GM12878 (cell line): ENCODE measurements at regions not wholly inside any gene's neighbourhood (a gene's known extent, or its start where the extent isn't known, plus 50 kb on each side); places are given as distances from the start of the nearest gene placed in this dataset.

Experiments used
- ATAC-seq: fragments of 200-7000 bp; cut with Tn5 transposase; 3 replicates; pipeline ENCODE4 v1.9.1; 2020; ENCODE audit warnings: mild to moderate bottlenecking, moderate library complexity
- BruUV-seq: library from RNA; stranded (reverse); fragments of 400-500 nt; replicated peaks from 2 replicates; lab custom pipeline; 2021; lab: Mats Ljungman, UMichigan
- CTCF ChIA-PET: fragments of 300-600 bp; sonication (Branson Sonifier 250); formaldehyde crosslinking; extraction: SDS; loops from one replicate; lab custom pipeline; 2021; ENCODE audit warnings: inconsistent platforms; lab: Yijun Ruan, JAX
- POLR2A ChIA-PET: fragments of 350-600 bp; formaldehyde crosslinking; extraction: SDS; loops from one replicate; lab custom pipeline; 2021; ENCODE audit warnings: inconsistent platforms; lab: Charles Lee
- RAD21 ChIA-PET: fragments of 300-600 bp; sonication (Branson Sonifier 250); formaldehyde crosslinking; loops from one replicate; lab custom pipeline; 2023; ENCODE audit warnings: antibody characterized with exemption; ENCODE audit not compliant: unreplicated experiment; lab: Charles Lee
- SMC1A ChIA-PET: fragments of 300-600 bp; sonication (Branson Sonifier 250); formaldehyde crosslinking; loops from one replicate; lab custom pipeline; 2023; ENCODE audit not compliant: unreplicated experiment, uncharacterized antibody; lab: Charles Lee
- DNase-seq: peaks from one replicate; pipeline ENCODE4 v3.0.0-alpha.2; 2011; ENCODE audit warnings: low read depth, low spot score
- FAIRE-seq: peaks from 3 replicates; lab custom pipeline; 2011; peaks lifted over from hg19 to GRCh38; lab: Jason Lieb, UNC
- H2AFZ ChIP-seq: 2 replicates; pipeline ENCODE4 v1.6.0; 2011; ENCODE audit warnings: low read depth, low read length, control low read depth; ENCODE audit not compliant: control insufficient read depth
- H3K27ac ChIP-seq: 2 replicates; pipeline ENCODE4 v1.5.1; 2011; ENCODE audit warnings: control low read depth; ENCODE audit not compliant: control insufficient read depth, insufficient read depth
- H3K27me3 ChIP-seq, 2 experiments: replicated peaks in 1 of 2; 2 replicates each; pipeline versions ENCODE4 v1.6.0 to v1.6.1; 2011; ENCODE audit warnings: low read length in 1 of 2; ENCODE audit not compliant: control insufficient read depth in 2 of 2, insufficient read depth in 2 of 2
- H3K36me3 ChIP-seq, 2 experiments: 2 replicates each; pipeline ENCODE4 v1.5.1; 2011; ENCODE audit warnings: low read length in 1 of 2; ENCODE audit not compliant: control insufficient read depth in 2 of 2, insufficient read depth in 2 of 2
- H3K4me1 ChIP-seq: 2 replicates; pipeline ENCODE4 v1.6.1; 2011; ENCODE audit warnings: mild to moderate bottlenecking, low read length, moderate library complexity, mixed read lengths; ENCODE audit not compliant: control insufficient read depth, insufficient read depth
- H3K4me2 ChIP-seq: 2 replicates; pipeline ENCODE4 v1.6.0; 2011; ENCODE audit warnings: control low read depth; ENCODE audit not compliant: control insufficient read depth, insufficient read depth
- H3K4me3 ChIP-seq: fragments of 200-600 bp; sonication (generic); 2 replicates; pipeline ENCODE4 v1.5.1; 2016
- H3K79me2 ChIP-seq: 2 replicates; pipeline ENCODE4 v1.6.0; 2011; ENCODE audit warnings: low read length; ENCODE audit not compliant: control insufficient read depth, insufficient read depth
- H3K9ac ChIP-seq: 2 replicates; pipeline ENCODE4 v1.8.0; 2011; ENCODE audit warnings: low read length, control low read depth, mixed read lengths; ENCODE audit not compliant: control insufficient read depth, insufficient read depth
- H3K9me3 ChIP-seq: replicated peaks from 3 replicates; pipeline ENCODE4 v1.5.1; 2011; ENCODE audit warnings: mild to moderate bottlenecking, low read length; ENCODE audit not compliant: control insufficient read depth, insufficient read depth
- H4K20me1 ChIP-seq: 2 replicates; pipeline ENCODE4 v1.6.0; 2011; ENCODE audit not compliant: control insufficient read depth, insufficient read depth
- FOS ChIP-seq: IDR thresholded peaks from 3 replicates; pipeline ENCODE4 v1.6.1; 2011; ENCODE audit warnings: borderline replicate concordance; ENCODE audit not compliant: insufficient read length; ENCODE audit errors: extremely low read depth
- GABPA ChIP-seq: IDR thresholded peaks from 2 replicates; pipeline ENCODE4 v1.6.1; 2014; ENCODE audit warnings: antibody characterized with exemption, low read depth, mild to moderate bottlenecking, inconsistent platforms
- IRF5 ChIP-seq: fragments of 450-650 bp; IDR thresholded peaks from 2 replicates; pipeline ENCODE4 v1.6.1; 2017; ENCODE audit warnings: borderline replicate concordance
- JUNB ChIP-seq: IDR thresholded peaks from 2 replicates; pipeline ENCODE4 v1.6.1; 2016; ENCODE audit warnings: antibody characterized with exemption, mild to moderate bottlenecking
- RCOR1 ChIP-seq: conservative IDR thresholded peaks from 2 replicates; pipeline ENCODE4 v1.6.1; 2012; ENCODE audit warnings: low read depth, low read length, improper control_type of control experiment
- RUNX3 ChIP-seq: IDR thresholded peaks from 2 replicates; pipeline ENCODE4 v1.6.1; 2012; ENCODE audit warnings: low read length, inconsistent platforms
- TCF3 ChIP-seq: IDR thresholded peaks from 2 replicates; pipeline ENCODE4 v1.6.1; 2012; ENCODE audit warnings: low read depth, mild to moderate bottlenecking, low read length, borderline replicate concordance; ENCODE audit not compliant: insufficient read depth
- WRNIP1 ChIP-seq: IDR thresholded peaks from 2 replicates; pipeline ENCODE4 v1.6.1; 2011; ENCODE audit warnings: low read depth, low read length, improper control_type of control experiment, borderline replicate concordance
- ZBTB40 ChIP-seq: fragments of 450-650 bp; IDR thresholded peaks from 2 replicates; pipeline ENCODE4 v1.6.1; 2016; ENCODE audit warnings: mild to moderate bottlenecking, moderate library complexity, borderline replicate concordance
- ZZZ3 ChIP-seq: IDR thresholded peaks from 2 replicates; pipeline ENCODE4 v1.6.1; 2011; ENCODE audit warnings: low read depth; ENCODE audit not compliant: control insufficient read depth, insufficient read length
- WGBS: methylation state at CpG from one replicate; pipeline ENCODE4 v1.1.6; 2016; ENCODE audit warnings: low lambda C conversion rate; ENCODE audit not compliant: insufficient replicate concordance, insufficient coverage; ENCODE audit errors: missing lambda C conversion rate; 5-methylcytosine and 5-hydroxymethylcytosine counted together
- in situ Hi-C: fragments of 300-500 bp; cut with MboI; formaldehyde crosslinking; loops from 9 replicates; pipeline ENCODE4 v1.14.3; 2018; ENCODE audit warnings: mixed read lengths
- intact Hi-C: fragments of 100-400 bp; cut with micrococcal nuclease; formaldehyde crosslinking; loops from one replicate; pipeline ENCODE4 v1.14.2; 2022; ENCODE audit not compliant: unreplicated experiment
- TF ChIP-seq, protein P1 (sequence below): fragments of 450-650 bp; IDR thresholded peaks from 2 replicates; pipeline ENCODE4 v1.6.1; 2017; ENCODE audit warnings: low read depth, mild to moderate bottlenecking, moderate library complexity

GRCh38 chr7:19224951-19225350 lies 79.7 kb upstream of the FERD3L start:
- no peaks in the 10 kb centered on the region for H4K20me1 ChIP-seq
- no peak overlapping the region for H3K4me2 ChIP-seq
- no peak overlapping the region for H3K4me3 ChIP-seq
- no peak overlapping the region for H2AFZ ChIP-seq
- ChIA-PET RAD21 (no interaction called here), SMC1A (interaction anchor here (0.7 kb wide), 1 partner anchor 389 kb away, joined by 3 read pairs; no protein-coding TSS in a partner anchor), POLR2A (no interaction called here), CTCF (no interaction called here)
- FAIRE-seq (no peak), ATAC-seq (no peak), DNase-seq (no peak)
- H3K27me3 ChIP-seq = no peaks in the 10 kb centered on the region
- H3K9ac ChIP-seq = no peak overlapping the region
- intact Hi-C loops = no loop called here
- no peak overlapping the region for H3K27ac ChIP-seq
- in situ Hi-C loops = no loop called here
- TF ChIP-seq FOS (no peak), TCF3 (no peak), RUNX3 (no peak), ZZZ3 (no peak)
- H3K79me2 ChIP-seq = no peaks in the 10 kb centered on the region
- no TSS peak for BruUV-seq
- H3K4me1 ChIP-seq = no peaks in the 10 kb centered on the region
- no peaks in the 10 kb centered on the region for H3K36me3 ChIP-seq
- WGBS = 19% methylated on average over 2 of the region's 2 CpGs
- no peaks in the 10 kb centered on the region for H3K9me3 ChIP-seq

DNA sequence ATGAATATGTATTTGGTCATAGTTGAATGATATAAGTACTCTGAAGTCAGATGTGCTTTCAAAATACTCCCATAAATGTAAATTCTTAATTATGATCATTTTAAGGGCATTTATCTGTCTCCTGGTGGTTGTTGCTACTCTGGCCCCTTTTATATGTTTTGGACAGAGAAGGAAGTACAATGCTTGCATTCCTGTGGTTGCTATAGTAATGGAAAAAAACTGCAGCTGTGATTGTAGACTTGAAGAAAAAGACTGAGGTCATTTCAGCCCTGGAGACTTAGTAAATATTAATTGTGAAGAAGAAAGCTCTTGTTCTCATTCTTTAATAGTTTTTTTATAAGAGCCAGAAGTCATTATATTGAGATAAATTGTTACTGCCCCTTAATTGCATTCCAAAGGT lies 70.2 kb upstream of the FERD3L start:
- no peak overlapping the region for H3K4me2 ChIP-seq
- intact Hi-C loops = no loop called here
- DNase-seq (no peak), ATAC-seq (no peak), FAIRE-seq (no peak)
- SMC1A ChIA-PET = no interaction called here
- RAD21 ChIA-PET = no interaction called here
- H2AFZ ChIP-seq = no peak overlapping the region
- H3K27me3 ChIP-seq = no peaks in the 10 kb centered on the region
- H3K79me2 ChIP-seq = no peaks in the 10 kb centered on the region
- in situ Hi-C loops = no loop called here
- H3K36me3 ChIP-seq = no peaks in the 10 kb centered on the region
- H3K9ac ChIP-seq = no peak overlapping the region
- H3K4me3 ChIP-seq = no peak overlapping the region
- POLR2A ChIA-PET = no interaction called here
- no TSS peak for BruUV-seq
- H3K27ac ChIP-seq = no peak overlapping the region
- no peaks in the 10 kb centered on the region for H4K20me1 ChIP-seq
- no peaks in the 10 kb centered on the region for H3K4me1 ChIP-seq
- H3K9me3 ChIP-seq = no peaks in the 10 kb centered on the region
- CTCF ChIA-PET = no interaction called here
- TF ChIP-seq RCOR1 = no peak
- TF ChIP-seq JUNB = no peak
- no peak for TF ChIP-seq GABPA
- no peak for TF ChIP-seq IRF5
- TF ChIP-seq WRNIP1 = no peak
- TF ChIP-seq, protein P1, sequence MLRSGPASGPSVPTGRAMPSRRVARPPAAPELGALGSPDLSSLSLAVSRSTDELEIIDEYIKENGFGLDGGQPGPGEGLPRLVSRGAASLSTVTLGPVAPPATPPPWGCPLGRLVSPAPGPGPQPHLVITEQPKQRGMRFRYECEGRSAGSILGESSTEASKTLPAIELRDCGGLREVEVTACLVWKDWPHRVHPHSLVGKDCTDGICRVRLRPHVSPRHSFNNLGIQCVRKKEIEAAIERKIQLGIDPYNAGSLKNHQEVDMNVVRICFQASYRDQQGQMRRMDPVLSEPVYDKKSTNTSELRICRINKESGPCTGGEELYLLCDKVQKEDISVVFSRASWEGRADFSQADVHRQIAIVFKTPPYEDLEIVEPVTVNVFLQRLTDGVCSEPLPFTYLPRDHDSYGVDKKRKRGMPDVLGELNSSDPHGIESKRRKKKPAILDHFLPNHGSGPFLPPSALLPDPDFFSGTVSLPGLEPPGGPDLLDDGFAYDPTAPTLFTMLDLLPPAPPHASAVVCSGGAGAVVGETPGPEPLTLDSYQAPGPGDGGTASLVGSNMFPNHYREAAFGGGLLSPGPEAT = no peak
- no peak for TF ChIP-seq ZBTB40
